Loucy (cell line): ENCODE measurements at regions not wholly inside any gene's neighbourhood (a gene's known extent, or its start where the extent isn't known, plus 50 kb on each side); places are given as distances from the start of the nearest gene placed in this dataset.
"Not testable (repeated sequence)": the region's sequence is repeated elsewhere in the genome, so short reads cannot be mapped to it uniquely, and the experiment has no call there.

Source experiments
- EZH2phosphoT487 ChIP-seq: fragments of 200-600 bp; IDR thresholded peaks from 2 replicates; pipeline ENCODE4 v1.6.1; 2018; ENCODE audit warnings: antibody characterized with exemption, mild to moderate bottlenecking, moderate library complexity, borderline replicate concordance
- TF ChIP-seq, protein P1 (sequence below): fragments of 200-600 bp; sonication (generic); conservative IDR thresholded peaks from 2 replicates; pipeline ENCODE4 v1.5.1; 2014; ENCODE audit warnings: mild to moderate bottlenecking, antibody characterized with exemption, low read length

- TF ChIP-seq, protein P1, sequence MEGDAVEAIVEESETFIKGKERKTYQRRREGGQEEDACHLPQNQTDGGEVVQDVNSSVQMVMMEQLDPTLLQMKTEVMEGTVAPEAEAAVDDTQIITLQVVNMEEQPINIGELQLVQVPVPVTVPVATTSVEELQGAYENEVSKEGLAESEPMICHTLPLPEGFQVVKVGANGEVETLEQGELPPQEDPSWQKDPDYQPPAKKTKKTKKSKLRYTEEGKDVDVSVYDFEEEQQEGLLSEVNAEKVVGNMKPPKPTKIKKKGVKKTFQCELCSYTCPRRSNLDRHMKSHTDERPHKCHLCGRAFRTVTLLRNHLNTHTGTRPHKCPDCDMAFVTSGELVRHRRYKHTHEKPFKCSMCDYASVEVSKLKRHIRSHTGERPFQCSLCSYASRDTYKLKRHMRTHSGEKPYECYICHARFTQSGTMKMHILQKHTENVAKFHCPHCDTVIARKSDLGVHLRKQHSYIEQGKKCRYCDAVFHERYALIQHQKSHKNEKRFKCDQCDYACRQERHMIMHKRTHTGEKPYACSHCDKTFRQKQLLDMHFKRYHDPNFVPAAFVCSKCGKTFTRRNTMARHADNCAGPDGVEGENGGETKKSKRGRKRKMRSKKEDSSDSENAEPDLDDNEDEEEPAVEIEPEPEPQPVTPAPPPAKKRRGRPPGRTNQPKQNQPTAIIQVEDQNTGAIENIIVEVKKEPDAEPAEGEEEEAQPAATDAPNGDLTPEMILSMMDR: not testable (repeated sequence)
- not testable (repeated sequence) for TF ChIP-seq EZH2phosphoT487
Measured at GRCh38 chr14:105614987-105615386, 88.6 kb downstream of the TMEM121 start.
